ENCODE measurements at regions not wholly inside any gene's neighbourhood (a gene's known extent, or its start where the extent isn't known, plus 50 kb on each side); places are given as distances from the start of the nearest gene placed in this dataset.
"Not testable (repeated sequence)": the region's sequence is repeated elsewhere in the genome, so short reads cannot be mapped to it uniquely, and the experiment has no call there.

GRCh38 chr4:49519150-49520035 is 533.3 kb downstream of the CWH43 start:
- TF ChIP-seq, protein P1, sequence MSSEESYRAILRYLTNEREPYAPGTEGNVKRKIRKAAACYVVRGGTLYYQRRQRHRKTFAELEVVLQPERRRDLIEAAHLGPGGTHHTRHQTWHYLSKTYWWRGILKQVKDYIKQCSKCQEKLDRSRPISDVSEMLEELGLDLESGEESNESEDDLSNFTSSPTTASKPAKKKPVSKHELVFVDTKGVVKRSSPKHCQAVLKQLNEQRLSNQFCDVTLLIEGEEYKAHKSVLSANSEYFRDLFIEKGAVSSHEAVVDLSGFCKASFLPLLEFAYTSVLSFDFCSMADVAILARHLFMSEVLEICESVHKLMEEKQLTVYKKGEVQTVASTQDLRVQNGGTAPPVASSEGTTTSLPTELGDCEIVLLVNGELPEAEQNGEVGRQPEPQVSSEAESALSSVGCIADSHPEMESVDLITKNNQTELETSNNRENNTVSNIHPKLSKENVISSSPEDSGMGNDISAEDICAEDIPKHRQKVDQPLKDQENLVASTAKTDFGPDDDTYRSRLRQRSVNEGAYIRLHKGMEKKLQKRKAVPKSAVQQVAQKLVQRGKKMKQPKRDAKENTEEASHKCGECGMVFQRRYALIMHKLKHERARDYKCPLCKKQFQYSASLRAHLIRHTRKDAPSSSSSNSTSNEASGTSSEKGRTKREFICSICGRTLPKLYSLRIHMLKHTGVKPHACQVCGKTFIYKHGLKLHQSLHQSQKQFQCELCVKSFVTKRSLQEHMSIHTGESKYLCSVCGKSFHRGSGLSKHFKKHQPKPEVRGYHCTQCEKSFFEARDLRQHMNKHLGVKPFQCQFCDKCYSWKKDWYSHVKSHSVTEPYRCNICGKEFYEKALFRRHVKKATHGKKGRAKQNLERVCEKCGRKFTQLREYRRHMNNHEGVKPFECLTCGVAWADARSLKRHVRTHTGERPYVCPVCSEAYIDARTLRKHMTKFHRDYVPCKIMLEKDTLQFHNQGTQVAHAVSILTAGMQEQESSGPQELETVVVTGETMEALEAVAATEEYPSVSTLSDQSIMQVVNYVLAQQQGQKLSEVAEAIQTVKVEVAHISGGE (CRISPR knock-in tag; IDR thresholded peaks at IDR 0.05): not testable (repeated sequence)
- TF ChIP-seq SIX5 (IDR thresholded peaks at IDR 0.05; ENCODE audit: borderline replicate concordance in 1 of 2, insufficient read depth in 1 of 2, low read depth in 1 of 2, low read length in 2 of 2); CBX2 (IDR thresholded peaks at IDR 0.05; ENCODE audit: insufficient read depth, low read length, poor library complexity, severe bottlenecking); SRF (CRISPR knock-in tag; IDR thresholded peaks at IDR 0.05): not testable (repeated sequence)

Measured in K562 (cell line).